HG02885 (cell line): ENCODE measurements at regions not wholly inside any gene's neighbourhood (a gene's known extent, or its start where the extent isn't known, plus 50 kb on each side); places are given as distances from the start of the nearest gene placed in this dataset.

Source experiments
- ATAC-seq: cut with Tn5 transposase; IDR thresholded peaks from one replicate; pipeline ENCODE4 v1.9.1; 2021; ENCODE audit warnings: mild to moderate bottlenecking; ENCODE audit not compliant: unreplicated experiment, poor library complexity

DNA sequence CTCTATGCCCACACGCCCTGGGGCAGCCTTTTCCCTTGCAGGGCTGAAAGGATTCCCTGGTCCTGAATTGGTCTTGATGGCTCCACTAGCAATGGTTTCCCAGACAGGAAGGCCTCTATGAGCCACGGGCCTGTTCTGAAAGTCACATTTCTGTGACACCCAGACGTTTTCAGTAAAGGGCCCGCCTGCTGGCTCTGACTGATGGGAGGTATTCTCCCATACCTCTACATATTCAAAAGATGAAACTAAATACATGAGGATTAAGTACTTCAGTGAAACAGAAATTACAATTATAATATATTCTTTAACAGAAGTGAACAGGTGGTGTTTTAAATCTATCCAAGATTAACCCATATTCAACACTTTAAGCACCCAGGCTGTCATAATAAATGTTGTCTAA lies 629.8 kb downstream of the CDH26 start:
- ATAC-seq: no peak

DNA sequence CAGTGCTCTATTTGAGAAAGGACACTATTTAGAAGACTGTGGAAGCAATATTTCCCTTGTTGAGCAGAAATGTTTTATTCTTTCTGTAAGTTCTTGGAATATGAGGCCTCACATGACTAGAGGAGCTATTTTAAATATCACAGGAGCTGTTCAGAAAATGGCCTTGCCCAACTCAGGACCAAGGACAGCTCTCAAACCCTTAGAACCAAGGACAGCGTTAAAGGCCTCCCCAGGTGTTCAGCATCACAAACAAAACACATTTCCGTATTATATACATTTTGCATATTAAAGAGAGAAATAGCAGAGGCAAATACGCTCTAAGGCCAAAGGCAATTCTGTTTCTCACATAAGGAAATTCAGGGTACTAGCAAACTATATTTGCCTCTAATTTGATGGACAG lies 631.4 kb downstream of the CDH26 start:
- ATAC-seq: no peak

DNA sequence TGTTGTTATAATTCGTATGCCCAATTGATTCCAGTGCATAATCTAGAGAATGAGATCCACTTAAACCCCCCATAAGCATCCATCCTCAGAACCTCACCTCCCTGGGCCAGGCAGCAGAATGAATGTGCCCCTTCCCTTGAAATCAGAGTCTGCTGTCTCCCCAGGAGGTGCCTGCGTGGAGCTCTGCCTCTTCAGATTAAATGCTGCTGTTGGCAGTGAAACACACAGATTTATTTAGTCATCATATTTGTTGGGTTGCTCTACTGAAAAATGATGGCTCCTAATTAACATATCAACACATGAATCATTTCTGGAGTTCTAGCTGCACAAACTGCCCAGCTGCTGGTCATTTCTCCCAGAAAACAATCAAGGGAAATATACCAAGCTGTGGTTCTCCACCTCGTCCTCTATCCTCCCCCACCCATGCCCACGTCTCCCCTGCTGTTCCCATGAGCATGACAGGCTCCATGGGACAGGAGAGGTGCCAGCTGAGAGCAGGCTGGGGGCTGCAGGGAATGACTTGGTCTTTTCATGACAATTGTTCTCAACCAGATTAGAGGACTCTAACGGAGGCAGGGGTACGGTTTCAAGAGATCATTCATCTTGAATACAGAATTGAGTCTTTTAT lies 633.1 kb downstream of the CDH26 start:
- ATAC-seq: no peak

DNA sequence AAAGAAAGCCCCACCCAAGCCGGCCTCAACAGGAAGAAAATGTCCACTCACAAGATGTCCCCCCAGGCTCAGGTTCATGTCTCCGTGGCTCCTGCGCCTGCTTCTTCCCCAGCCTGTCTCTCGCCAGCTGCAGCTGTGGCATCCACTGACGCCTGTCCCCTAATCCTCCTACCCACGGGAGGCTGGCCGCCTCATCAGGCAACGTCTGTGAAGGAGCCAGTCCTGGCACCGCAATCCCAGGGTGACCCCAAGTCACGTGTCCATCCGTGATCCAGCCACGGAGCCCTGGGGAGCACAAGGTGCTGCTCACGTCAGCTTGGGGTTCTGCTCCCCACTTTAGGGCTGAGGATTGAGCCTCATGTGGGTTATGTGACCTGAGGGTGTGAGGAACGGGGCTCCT lies 640.3 kb downstream of the CDH26 start:
- no peak for ATAC-seq

DNA sequence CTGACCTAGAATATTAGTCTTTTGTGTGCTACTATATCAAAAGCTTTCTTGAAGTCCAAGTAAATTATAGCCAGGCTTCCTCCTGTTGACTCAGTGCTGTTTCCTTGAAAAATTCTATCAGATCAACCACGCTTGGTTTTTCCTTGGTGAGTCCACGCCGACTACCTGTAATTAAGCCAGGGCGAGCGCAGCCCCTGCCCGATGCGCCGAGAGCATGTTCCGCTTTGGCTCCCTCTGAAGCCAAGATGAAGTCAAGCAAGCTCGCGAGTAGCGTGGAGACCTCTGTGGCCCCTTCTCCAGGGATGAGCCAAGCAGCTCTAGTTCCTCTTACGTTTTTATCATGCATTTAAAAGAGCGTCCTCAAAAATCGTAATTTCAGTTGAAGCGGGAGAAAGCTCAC lies 641.2 kb downstream of the CDH26 start:
- no peak for ATAC-seq

DNA sequence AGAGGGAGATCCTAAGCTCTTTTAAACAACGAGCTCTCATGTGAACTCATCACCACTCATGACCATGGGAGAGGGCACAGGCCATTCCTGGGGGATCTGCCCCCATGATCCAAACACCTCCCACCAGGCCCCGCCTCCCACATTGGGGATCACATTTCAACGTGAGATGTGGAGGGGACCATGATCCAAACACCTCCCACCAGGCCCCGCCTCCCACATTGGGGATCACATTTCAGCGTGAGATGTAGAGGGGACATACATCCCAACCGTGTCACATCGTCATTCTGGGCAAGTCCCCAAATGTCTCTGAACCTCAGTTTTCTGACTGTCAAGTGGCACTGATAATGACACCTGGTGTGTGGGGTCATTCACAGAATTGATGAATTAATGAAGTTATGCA lies 641.8 kb downstream of the CDH26 start:
- no peak for ATAC-seq

DNA sequence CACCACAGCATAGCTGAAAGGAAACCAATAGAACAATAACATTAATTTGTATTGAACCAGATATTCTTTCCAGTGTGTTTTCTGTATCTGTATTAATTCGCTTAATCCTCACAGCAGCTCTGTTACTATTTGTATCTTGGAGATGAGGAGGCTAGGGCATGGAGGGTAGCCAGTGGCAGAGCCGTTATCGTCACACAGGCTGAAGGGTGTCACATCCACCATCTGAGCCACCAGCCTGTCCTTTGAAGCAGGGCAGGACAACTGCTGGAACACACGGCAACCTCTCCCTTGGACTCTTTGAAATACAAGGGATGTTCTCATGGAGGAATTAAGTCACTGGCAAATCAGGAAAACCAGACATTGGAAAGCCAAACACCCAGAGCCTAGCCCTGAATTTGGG lies 628.0 kb upstream of the CDH4 start:
- no peak for ATAC-seq

DNA sequence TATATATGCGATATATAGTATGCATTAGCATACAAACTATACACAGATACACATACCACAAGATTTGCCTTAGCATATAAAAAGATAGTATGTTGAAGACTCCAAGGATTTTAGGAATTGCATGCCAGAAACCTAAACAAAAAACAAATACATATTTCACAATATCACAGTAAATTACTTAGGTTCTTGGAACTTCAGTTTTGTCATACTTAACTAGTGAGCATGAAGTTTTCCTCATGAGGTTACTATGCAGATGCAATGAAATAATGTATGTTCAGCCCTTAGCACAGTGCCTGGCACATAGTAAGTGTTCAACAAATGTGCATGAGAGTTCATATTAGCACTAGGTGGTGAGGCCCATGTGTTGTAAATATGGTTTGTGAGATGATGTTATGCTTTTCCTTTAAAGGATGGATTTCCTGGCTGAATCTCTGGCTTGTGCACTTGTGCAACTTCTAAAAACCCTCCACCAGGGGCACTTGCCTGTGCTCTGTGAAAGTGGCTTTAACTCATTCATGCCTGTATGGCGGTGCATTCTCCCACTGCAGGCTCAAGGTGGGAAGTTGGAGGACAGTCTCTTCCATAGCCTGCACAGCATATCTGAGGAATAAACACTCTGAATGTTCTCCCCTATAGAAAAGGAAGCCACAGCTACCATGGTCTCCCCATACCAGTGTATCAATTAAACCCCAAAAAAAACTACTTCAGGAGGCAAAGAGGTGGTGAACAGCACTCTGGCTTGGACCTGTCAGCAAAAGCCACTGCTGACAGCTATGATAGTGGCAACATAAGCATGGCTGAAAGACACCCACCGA lies 624.1 kb upstream of the CDH4 start:
- no peak for ATAC-seq

DNA sequence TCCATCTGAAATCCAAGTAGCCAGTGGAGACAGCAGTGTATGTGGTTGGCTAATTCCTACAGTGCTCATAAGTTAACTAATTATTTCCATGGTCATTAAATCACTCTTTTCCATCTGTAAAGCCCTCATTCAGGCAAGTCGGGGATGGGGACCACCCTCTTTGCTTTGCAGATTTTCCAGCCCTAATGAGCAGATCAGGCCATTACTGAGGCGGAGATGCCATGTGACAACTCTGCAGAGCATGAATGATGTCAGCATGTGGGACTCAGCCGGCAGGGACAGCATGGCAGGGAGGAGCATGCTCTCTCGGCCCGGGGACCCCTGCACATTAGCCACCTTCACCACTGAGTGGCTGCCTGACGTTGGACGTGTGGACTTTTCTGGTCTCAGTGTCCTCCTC lies 623.3 kb upstream of the CDH4 start:
- ATAC-seq: no peak

DNA sequence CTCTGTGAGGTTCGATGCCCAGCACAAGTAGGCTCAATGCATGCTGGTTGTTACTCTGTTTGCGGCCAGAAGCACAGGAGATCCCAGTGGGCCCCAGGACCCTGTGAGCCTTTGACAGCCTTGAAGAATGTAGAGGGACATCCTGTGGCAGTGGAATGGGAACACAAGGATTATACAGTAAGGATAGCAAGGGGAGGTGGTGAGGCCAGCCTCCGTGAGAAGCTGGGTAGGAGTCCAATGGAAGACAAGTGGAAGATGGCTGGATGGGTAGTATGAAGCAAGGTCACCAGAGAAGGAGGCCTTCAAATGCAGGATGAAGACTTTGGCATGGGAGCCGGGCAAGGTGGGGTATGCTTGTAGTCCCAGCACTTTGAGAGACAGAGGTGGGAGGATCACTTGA lies 622.9 kb upstream of the CDH4 start:
- ATAC-seq: no peak

DNA sequence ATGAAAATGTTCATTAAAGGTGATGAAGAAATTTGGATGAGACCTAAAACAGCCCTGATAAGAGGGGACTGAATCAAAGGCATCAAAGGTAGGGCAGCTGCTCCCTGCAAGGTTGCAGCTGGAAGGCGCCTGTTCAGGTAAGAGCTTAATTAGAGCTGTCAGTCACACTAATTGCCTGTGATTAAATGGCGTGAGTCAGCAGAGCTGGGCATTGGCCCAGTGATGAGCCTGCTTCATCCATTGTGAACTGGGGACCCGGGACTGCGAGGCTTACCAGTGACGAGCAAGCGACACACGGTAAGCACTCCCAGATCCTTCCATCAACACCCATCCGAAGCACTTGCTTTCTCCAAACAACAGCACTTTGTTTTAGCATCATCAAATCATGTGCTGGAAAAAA lies 621.5 kb upstream of the CDH4 start:
- no peak for ATAC-seq

DNA sequence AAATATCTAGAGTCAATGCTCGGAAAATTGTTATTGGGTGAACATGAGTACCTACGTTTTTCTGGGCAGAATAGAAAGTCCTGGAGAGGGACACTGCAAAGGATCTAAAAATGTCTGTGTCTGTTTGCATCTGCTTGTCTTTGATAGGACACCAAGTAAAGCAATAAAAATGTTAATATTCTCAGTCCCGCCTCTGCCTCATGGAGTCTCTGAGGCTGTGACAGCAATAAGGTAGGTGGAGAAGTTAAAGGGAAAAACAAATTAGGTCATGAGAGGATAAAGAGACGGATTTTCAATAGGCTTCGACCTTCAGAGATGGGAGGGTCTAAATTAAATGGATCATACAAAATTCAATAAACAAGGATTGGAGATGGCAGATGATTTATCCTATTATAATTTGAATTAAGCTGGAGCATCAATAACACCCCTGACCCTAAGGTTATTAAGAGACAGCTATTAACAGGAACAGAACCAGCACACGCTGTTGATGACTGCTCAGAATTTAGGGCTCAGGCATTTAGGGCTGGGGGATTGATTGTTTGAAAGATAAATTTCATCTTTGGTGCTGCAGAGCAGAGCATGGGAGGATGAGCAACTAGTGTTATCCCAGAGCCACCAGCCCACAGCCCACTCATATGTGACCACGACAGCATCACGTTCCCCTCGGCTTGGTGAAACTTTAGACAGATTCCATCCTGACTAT lies 620.3 kb upstream of the CDH4 start:
- ATAC-seq: no peak

DNA sequence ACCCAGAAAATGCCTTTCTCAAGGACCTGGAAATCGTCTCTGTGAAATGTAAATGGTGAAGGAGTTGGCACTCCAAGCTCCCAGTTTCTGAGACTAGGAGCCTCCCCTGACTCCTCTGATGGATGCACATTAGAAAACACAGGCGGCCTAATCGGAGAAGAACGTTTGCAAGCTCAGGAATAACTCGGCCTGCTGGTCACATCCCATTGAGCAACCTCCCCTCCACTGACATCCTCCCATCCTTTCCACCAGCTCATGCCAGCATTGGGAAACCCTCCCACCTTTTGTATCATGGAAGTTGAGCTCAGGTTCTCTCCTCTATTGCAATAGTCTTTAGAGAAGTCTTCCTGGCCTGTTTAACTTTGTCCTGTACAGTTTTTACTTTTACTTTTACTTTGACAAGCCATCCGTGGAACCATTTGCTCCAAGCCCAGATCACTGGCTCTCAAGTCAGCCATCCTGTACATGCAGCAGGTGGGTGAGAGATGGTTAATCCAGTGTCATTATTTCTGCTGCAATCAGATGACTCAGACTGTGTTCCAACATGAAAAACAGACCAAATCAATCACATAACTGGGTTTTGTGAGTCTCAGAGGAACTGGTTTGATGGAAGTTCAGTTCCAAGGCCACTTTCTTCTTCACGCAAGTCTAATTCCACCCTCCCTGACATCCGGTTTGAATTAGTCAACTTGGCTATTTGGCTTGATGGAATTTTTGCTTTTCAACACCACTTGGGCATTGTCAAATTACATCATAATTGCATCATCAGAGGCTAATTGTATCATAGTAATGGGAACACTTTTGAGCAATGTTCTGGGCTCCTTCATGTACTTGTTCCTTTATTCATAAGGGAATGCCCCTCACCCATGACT lies 619.4 kb upstream of the CDH4 start:
- no peak for ATAC-seq

DNA sequence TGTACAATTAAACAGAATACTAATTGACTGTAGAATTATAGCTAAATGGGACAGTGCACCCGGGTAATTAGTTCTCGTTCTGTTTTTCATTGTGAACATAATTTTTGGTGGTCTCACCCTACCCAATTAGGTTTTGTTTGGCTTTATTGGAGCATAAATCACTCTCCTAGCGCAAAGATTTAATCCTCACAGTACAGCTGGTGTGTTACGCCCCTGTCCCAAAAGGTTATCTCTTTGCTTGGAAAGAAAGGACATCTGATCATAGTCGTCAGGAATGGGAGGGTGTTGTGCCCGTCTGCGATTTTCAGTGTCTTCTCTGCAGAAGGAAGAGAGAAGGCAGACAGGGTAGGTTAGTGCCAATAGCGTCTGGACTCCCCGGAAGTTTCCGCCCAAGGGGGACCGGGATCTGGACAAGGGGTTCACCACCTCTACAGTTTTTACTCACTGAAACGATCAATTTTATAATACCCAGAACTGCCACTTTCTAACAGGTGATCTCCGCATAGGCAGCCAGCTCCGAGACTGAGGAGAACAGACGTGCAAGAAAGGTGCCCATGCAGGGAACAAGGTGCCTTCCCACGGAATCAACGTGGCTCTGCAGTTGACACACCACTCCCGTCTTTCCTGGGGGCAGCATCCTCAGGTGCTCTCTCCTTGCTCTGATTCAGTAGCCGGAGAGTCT lies 617.4 kb upstream of the CDH4 start:
- ATAC-seq: no peak

DNA sequence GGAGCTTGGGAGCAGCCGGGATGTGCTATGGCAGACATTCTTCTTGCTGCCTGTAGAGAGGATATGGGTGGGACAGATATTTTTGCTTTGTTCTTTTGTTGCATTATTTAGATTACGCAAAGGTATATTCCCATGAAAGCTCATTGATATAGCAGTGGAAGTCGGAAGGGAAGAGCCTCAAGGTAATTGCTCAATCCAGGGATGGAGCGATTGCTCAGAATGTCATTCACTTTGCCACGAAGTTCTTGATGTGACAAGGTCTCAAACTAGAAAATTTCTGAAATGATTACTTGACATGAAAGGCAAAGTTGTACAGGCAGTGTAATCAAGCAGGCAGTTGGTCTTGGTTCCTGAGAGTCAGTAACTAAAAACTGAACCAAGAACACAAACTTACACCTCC lies 615.6 kb upstream of the CDH4 start:
- ATAC-seq: no peak

DNA sequence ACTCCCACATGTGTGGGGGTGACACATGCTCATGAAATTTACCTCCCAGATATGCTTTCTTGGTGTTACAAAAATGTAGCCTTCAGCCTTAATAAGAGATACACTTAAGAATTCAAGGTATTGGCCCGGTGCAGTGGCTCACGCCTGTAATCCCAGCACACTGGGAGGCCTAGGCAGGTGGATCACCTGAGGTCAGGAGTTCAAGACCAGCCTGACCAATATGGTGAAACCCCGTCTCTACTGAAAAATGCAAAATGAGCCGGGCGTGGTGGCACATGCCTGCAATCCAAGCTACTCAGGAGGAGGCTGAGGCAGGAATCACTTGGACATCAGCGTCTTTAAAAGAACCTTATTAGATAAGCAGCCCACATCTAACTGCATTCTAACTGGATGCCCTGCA lies 614.3 kb upstream of the CDH4 start:
- no peak for ATAC-seq

DNA sequence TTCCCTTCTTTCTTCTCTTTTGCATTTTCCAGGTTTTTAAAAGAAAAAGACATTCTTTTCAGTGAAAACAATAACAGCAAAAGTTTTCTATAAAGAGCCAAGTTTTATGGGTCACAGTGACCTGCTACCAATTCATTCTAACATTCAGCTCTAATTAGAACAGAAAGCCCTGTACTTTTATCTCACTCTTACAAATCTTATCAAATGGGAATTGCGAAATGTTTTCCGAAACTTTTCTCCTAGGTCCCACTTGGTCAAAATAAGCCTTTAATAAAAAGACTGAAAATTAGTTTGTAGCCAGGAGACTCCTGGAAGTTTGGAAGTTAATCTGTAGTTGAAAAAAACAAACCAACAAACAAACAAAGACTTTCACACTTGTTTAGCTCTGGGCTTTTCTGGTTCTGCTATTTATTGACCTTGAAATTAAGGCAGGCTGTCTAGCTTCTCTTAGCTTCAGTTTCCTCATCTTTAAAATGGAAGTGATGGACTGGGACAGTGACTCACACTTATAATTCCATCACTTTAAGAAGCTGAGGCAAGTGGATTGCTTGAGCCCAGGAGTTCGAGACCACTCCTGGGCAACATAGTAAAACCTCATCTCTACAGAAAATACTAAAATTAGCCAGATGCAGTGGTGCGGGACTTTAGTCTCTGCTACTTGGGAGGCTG lies 613.5 kb upstream of the CDH4 start:
- ATAC-seq: no peak

DNA sequence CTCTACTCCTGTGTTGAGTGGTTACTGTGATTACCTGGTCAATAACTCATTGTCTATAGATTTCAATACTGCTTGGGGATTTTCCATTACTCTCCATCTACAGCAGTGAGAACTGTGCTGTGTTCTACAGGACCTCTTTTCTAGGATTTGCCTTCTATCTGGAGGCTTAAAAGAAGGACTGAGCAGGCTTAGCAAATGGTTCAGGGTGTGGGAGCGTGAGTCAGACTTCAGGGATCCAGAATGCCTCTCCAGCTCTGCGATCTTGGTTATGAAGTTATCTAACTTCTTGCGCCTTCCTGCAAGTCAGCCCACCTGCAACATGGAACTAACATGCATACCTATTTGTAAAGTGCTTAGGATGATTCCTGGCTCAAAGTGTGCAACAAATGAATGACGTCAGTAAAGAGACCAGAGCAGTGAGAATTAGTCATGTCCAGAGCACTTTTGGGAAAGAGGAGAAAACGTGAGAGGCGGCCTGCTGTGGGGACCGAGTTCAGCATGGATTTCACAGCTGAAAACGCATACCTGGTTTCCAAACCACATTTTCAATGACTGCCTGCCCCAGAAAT lies 610.1 kb upstream of the CDH4 start:
- ATAC-seq: no peak

DNA sequence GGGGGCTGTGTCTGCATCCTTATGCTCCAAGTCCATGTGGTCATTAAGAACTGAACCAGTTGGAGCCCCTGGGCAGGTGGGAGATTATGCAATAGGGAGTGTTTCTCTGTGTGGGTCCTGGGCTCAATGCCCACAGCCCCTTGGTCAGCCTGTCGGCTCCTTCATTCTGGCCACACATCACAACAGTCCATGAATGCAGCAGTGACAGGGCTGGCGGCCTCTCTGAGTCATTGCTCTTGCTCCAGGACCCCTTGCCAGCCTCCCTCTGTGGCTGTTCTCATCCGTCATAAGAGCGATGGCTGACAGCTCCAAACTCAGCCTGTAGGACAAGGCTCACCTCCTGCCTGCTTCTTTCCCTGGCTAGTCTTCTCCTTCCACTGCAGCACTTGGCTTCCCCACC lies 609.5 kb upstream of the CDH4 start:
- ATAC-seq: no peak
